Activated CD8-positive, alpha-beta memory T cell treated with anti-CD3 and anti-CD28 coated beads for 36 hours (primary cell): ENCODE measurements at regions not wholly inside any gene's neighbourhood (a gene's known extent, or its start where the extent isn't known, plus 50 kb on each side); places are given as distances from the start of the nearest gene placed in this dataset.

Source experiments
- CTCF ChIA-PET: fragments of 350-600 bp; sonication (Branson Sonifier 250); formaldehyde crosslinking; loops from one replicate; lab custom pipeline; 2021; ENCODE audit warnings: antibody characterized with exemption; lab: Charles Lee
- POLR2A ChIA-PET: fragments of 350-600 bp; sonication (Branson Sonifier 250); formaldehyde crosslinking; loops from one replicate; lab custom pipeline; 2021; ENCODE audit warnings: antibody characterized with exemption; lab: Charles Lee

DNA sequence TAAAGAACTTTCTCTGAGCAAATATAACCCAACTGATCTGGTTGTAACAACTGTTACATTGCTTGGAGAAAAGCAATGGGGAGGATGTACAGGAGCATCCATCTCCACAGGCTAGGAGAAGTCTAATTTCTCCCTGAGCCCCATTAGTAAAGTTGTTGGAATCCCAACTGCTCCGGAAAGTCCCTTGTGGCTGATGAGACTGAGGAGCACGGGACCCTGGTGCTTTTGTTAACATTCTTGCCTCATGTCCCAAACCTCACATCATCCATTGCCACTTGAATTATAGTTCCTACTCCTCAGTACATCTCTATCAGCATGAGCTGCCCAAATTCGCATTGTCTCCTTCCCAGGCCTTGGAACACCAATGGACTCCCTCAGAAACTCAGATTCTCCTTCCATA lies 260.6 kb upstream of the BMP2 start:
- POLR2A ChIA-PET: no interaction called here
- CTCF ChIA-PET: no interaction called here

- ChIA-PET POLR2A (no interaction called here), CTCF (no interaction called here)
Observed at GRCh38 chr20:6504826-6505225, 262.7 kb upstream of the BMP2 start.

- ChIA-PET CTCF (no interaction called here), POLR2A (no interaction called here)
Observed at GRCh38 chr20:6504179-6504578, 263.3 kb upstream of the BMP2 start.

DNA sequence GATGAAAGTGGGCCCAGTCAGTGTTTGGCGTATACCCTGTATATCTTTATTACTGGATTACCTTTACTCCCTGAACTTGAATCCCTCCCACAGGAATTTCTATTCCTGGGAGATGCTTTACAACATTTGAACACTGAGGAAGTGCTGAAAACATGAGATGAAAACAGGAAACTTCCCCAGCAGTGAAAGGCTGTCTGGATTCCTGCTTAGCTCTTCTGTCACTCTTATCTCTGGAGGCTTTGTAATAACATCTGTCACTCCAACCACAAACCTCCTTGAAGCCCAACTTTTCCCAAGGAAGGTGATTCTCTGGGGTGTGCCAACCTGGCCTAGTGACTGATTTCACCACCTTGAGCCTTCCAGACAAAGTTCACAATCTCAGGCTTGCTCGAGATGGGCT lies 264.5 kb upstream of the BMP2 start:
- CTCF ChIA-PET: no interaction called here
- POLR2A ChIA-PET: no interaction called here

- POLR2A ChIA-PET: no interaction called here
- CTCF ChIA-PET: no interaction called here
Observed at GRCh38 chr20:6502219-6502618, 265.3 kb upstream of the BMP2 start.

DNA sequence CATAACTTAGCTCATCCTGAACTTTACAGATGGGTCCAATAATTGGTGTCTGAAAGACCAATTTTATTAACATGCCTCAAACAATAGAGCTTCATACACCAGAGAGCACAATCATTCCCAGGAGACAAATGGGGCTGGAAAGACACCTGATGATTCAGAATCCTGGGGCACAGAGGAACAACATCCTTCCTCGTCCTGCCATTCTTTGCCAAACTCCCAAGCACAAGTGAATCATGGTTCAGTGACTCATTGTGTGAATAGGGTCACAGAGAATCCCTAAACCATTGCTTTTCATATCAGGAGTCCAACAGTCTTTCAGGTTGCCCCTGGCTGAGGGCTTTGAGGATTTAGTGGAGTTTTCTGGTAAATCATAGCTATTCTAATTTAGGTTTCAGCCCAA lies 266.4 kb upstream of the BMP2 start:
- ChIA-PET CTCF (no interaction called here), POLR2A (no interaction called here)

DNA sequence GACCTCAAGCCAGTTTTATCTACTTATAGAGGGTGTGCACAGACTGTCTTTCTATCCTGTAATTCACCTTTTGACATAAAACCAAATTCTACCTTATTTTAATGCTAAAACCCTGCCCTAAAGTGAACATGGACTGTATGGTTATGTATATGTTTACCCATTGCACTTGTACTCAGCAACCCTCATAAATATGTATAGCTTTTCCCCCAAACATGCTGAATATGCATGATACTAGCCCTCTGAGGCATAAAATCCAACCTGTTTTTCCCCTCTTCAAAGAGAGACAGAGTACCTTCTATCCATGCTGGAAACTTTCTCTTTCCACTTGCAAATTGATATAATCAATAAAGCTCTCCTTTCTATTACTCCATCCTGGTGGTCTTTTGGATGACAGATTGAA lies 267.9 kb upstream of the BMP2 start:
- ChIA-PET POLR2A (no interaction called here), CTCF (no interaction called here)

DNA sequence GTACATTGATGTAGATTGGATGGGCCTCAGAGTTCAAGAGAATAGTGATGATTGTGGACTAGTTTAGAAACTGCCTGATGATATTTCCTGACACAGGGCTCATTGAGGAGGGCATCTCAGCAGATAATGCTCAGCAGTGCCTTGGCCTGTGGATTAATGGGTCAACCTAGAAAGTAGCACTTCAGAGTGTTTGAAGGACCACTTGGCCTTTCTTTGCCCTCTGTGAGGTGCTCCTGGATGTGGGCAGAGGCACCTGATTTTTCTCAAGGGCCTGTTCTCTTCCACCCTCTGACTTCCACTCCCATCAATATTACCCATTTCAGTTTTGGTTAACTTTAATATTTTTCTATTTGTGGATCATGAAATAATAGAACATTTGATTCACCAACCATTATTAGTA lies 270.6 kb upstream of the BMP2 start:
- POLR2A ChIA-PET: no interaction called here
- CTCF ChIA-PET: no interaction called here

DNA sequence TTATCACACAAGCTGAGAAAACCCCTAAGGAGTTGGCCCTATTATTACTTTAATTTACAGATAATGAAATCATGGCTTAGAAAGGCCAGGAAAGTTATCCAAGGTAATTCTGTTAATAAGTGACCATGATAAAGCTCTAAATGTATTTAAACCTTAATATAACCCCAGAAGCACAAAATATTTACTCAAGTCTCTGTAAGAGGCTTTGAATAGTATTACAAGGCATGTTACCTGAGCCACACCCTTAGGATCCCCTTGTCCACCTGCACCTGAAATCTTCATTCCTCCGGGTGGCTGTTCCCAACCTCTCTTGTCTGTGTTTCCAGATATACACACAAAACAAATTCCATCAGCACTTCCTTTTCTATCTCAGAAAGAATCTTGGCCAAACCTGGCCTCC lies 271.6 kb upstream of the BMP2 start:
- ChIA-PET POLR2A (no interaction called here), CTCF (no interaction called here)

DNA sequence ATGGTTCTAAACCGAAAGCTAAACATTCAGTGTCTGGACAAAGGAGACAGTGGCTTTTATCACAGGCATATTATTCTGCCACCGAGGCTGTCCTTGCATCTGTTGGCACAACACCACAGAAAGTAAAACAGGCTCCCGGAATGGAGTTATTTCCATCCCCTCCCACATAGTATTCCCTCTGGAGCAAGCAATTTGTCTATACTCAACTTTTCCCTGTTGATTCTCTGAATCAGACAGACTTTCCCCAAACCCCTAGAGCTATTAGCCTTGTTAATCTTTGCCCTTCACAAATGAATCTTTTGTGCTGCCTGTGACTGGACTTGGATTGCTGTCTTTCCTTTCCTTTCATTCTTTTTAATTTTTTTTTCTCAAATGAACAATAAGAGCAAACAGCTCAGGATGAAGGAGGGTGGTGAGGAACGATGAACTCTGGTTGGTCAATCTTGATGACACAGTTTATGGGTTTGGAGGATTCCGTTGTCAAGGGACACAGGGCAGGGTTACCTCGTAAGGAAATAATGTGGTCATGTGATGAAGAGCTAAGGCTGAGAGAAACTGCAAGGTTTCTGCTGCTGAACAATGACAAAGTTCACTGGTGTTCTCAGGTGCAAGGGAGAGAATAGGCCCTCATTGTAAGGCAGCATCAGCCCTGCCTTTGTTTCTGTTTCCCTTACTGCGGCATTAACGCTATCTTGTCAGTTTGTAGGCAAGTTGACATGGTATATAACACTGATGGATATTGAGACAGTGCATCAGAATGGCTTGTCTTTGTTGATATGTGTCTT lies 275.0 kb upstream of the BMP2 start:
- POLR2A ChIA-PET: no interaction called here
- CTCF ChIA-PET: no interaction called here

DNA sequence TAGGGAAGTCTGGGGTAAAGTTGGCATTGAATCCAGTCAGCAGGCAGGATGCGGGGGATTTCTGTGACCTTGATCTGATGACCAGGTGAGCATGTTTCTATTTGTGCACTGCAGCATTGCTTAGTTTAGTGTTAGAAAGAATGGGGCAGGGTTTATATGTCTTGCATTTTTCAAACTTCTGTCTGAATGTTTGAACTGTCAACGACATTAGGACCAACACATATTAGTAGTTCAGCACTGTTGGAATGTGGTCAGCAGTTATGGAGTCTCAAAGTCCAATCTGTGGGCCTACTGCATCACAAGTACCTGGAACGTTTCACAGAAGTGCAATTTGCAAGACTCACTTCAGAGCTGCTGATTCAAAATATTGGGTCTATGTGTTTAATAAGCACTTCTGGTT lies 276.6 kb upstream of the BMP2 start:
- POLR2A ChIA-PET: no interaction called here
- CTCF ChIA-PET: no interaction called here

- CTCF ChIA-PET: no interaction called here
- POLR2A ChIA-PET: no interaction called here
Observed at GRCh38 chr20:6489361-6490171, 277.9 kb upstream of the BMP2 start.

DNA sequence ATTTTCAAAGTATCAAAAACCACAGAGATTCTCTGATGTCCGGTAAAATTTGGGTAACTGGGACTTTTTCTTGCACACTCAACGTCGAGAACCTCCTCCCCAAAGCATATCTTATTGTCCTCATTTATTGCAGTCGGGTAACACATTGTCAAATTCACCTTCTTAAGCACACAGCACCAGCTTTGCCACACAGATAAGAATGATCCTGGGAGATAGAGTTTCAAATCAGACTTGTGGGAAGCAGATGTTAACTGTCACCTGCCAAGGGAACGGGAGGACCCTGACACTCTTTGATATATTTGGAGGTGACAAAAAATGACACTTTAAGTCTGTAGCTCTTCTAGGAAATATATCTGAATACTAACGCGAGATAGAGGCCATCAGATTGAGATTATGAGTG lies 282.1 kb upstream of the BMP2 start:
- POLR2A ChIA-PET: no interaction called here
- CTCF ChIA-PET: no interaction called here

GRCh38 chr20:6483727-6484126 lies 283.8 kb upstream of the BMP2 start:
- CTCF ChIA-PET: no interaction called here
- POLR2A ChIA-PET: no interaction called here

- POLR2A ChIA-PET: no interaction called here
Observed at GRCh38 chr20:6482486-6482885, 285.0 kb upstream of the BMP2 start.

GRCh38 chr20:6480328-6481200 lies 286.9 kb upstream of the BMP2 start:
- CTCF ChIA-PET: no interaction called here
- POLR2A ChIA-PET: no interaction called here

More at GRCh38 chr20:6482486-6482885, 285.0 kb upstream of the BMP2 start:
- CTCF ChIA-PET: interaction anchor here (1.1 kb wide), 1 partner anchor 10 kb away, joined by 4 read pairs; no protein-coding TSS in a partner anchor

DNA sequence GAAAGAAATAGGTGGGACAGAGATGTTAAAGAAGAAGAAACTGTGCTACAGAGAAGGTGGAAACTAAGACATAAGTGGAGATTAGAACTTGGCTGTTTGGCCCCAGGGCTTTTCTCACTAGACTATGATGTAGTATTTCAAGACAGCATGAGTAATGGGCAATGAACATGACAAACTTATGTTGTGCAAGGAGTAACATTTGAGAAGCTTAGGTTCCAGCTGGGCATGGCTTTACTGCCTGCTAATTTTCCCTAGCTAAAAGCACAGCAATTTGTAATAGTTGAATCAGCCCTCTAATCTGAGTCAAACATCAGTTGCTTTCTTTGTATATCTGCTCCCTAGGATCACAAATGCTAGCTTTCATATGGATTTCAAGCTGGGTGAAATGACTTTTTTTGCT lies 294.3 kb upstream of the BMP2 start:
- CTCF ChIA-PET: interaction anchor here (1.0 kb wide), 1 partner anchor 9 kb away, joined by 4 read pairs; no protein-coding TSS in a partner anchor

GRCh38 chr20:6471871-6472270 lies 295.6 kb upstream of the BMP2 start:
- ChIA-PET POLR2A (no interaction called here), CTCF (no interaction called here)

More for the DNA sequence above, 294.3 kb upstream of the BMP2 start:
- POLR2A ChIA-PET: no interaction called here

GRCh38 chr20:6471110-6471647 lies 296.3 kb upstream of the BMP2 start:
- ChIA-PET CTCF (no interaction called here), POLR2A (no interaction called here)

- ChIA-PET CTCF (no interaction called here), POLR2A (no interaction called here)
Observed at GRCh38 chr20:6469695-6470094, 297.8 kb upstream of the BMP2 start.
